KOPT-K1 (cell line): ENCODE measurements at regions not wholly inside any gene's neighbourhood (a gene's known extent, or its start where the extent isn't known, plus 50 kb on each side); places are given as distances from the start of the nearest gene placed in this dataset.

Experiments used
- H3K27ac ChIP-seq: fragments of 200-600 bp; sonication (generic); 2 replicates; pipeline ENCODE4 v1.5.1; 2016; ENCODE audit warnings: antibody characterized with exemption, mild to moderate bottlenecking, low read depth, low read length; ENCODE audit not compliant: poor library complexity, severe bottlenecking
- H3K36me3 ChIP-seq: fragments of 200-600 bp; sonication (generic); 2 replicates; pipeline ENCODE4 v1.5.1; 2017; ENCODE audit warnings: antibody characterized with exemption, mild to moderate bottlenecking, low read length, moderate library complexity; ENCODE audit not compliant: insufficient read depth
- H3K9me3 ChIP-seq: fragments of 200-600 bp; sonication (generic); 2 replicates; pipeline ENCODE4 v1.5.1; 2017; ENCODE audit warnings: antibody characterized with exemption, low read length, mild to moderate bottlenecking; ENCODE audit not compliant: insufficient read depth, poor library complexity, severe bottlenecking

- Histone ChIP-seq H3K36me3 (no peaks in the 10 kb centered on the region), H3K9me3 (no peaks in the 10 kb centered on the region), H3K27ac (no peak overlapping the region)
These were observed 72.6 kb upstream of the ZMIZ1 start for GRCh38 chr10:78995987-78996791.

- no peaks in the 10 kb centered on the region for H3K36me3 ChIP-seq
- no peak overlapping the region for H3K27ac ChIP-seq
- H3K9me3 ChIP-seq: no peaks in the 10 kb centered on the region
These were observed 72.0 kb upstream of the ZMIZ1 start for GRCh38 chr10:78996792-78997129.

GRCh38 chr10:78997635-78998618, 70.8 kb upstream of the ZMIZ1 start:
- Histone ChIP-seq H3K9me3 (no peaks in the 10 kb centered on the region), H3K36me3 (no peaks in the 10 kb centered on the region), H3K27ac (peak overlapping the region; percentile 75)

- H3K27ac ChIP-seq: no peak overlapping the region
- no peaks in the 10 kb centered on the region for H3K36me3 ChIP-seq
- no peaks in the 10 kb centered on the region for H3K9me3 ChIP-seq
These were observed 67.5 kb upstream of the ZMIZ1 start for GRCh38 chr10:79001082-79001885.

GRCh38 chr10:79002336-79002735, 66.4 kb upstream of the ZMIZ1 start:
- Histone ChIP-seq H3K27ac (no peak overlapping the region), H3K36me3 (no peaks in the 10 kb centered on the region), H3K9me3 (no peaks in the 10 kb centered on the region)

GRCh38 chr10:79003183-79004100, 65.3 kb upstream of the ZMIZ1 start:
- H3K27ac ChIP-seq: no peak overlapping the region
- no peaks in the 10 kb centered on the region for H3K36me3 ChIP-seq
- no peaks in the 10 kb centered on the region for H3K9me3 ChIP-seq

GRCh38 chr10:79004311-79004710, 64.5 kb upstream of the ZMIZ1 start:
- Histone ChIP-seq H3K27ac (no peak overlapping the region), H3K36me3 (no peaks in the 10 kb centered on the region), H3K9me3 (no peaks in the 10 kb centered on the region)

- Histone ChIP-seq H3K27ac (no peak overlapping the region), H3K36me3 (no peaks in the 10 kb centered on the region), H3K9me3 (no peaks in the 10 kb centered on the region)
These were observed 63.5 kb upstream of the ZMIZ1 start for GRCh38 chr10:79005126-79005810.

GRCh38 chr10:79007018-79007417, 61.7 kb upstream of the ZMIZ1 start:
- Histone ChIP-seq H3K36me3 (no peaks in the 10 kb centered on the region), H3K27ac (no peak overlapping the region)

GRCh38 chr10:79007421-79008319, 61.1 kb upstream of the ZMIZ1 start:
- no peaks in the 10 kb centered on the region for H3K36me3 ChIP-seq
- H3K27ac ChIP-seq: no peak overlapping the region
- H3K9me3 ChIP-seq: no peaks in the 10 kb centered on the region

More at GRCh38 chr10:79007018-79007417, 61.7 kb upstream of the ZMIZ1 start:
- H3K9me3 ChIP-seq: no peaks in the 10 kb centered on the region

GRCh38 chr10:79009145-79009544, 59.6 kb upstream of the ZMIZ1 start:
- Histone ChIP-seq H3K27ac (no peak overlapping the region), H3K36me3 (no peaks in the 10 kb centered on the region), H3K9me3 (no peaks in the 10 kb centered on the region)

- Histone ChIP-seq H3K36me3 (no peaks in the 10 kb centered on the region), H3K9me3 (no peaks in the 10 kb centered on the region), H3K27ac (no peak overlapping the region)
These were observed 56.2 kb upstream of the ZMIZ1 start for GRCh38 chr10:79012567-79012966.
